ENCODE measurements at regions not wholly inside any gene's neighbourhood (a gene's known extent, or its start where the extent isn't known, plus 50 kb on each side); places are given as distances from the start of the nearest gene placed in this dataset.

- H3K4me2 ChIP-seq, result no peak overlapping the region
- H3K27me3 ChIP-seq, result no peaks in the 10 kb centered on the region
- no peaks in the 10 kb centered on the region for H3K79me2 ChIP-seq
- WGBS (ENCODE audit: low lambda C conversion rate, missing lambda C conversion rate), result 90% methylated on average over 6 of the region's 6 CpGs
- H2AFZ ChIP-seq, result no peak overlapping the region
- DNase-seq (ENCODE audit: low spot score), result no peak
- H3K9me2 ChIP-seq (replicated peaks; ENCODE audit: insufficient read depth), result no peaks in the 10 kb centered on the region
- H3K4me1 ChIP-seq (ENCODE audit: insufficient read depth), result no peaks in the 10 kb centered on the region
- H3K36me3 ChIP-seq (replicated peaks; ENCODE audit: insufficient read depth, low read depth), result no peaks in the 10 kb centered on the region
- H3K9me3 ChIP-seq (ENCODE audit: low read depth), result no peaks in the 10 kb centered on the region
- no peak overlapping the region for H3K27ac ChIP-seq
- H4K20me1 ChIP-seq (ENCODE audit: insufficient read depth, poor library complexity, severe bottlenecking), result no peaks in the 10 kb centered on the region
- H3K4me3 ChIP-seq, result no peak overlapping the region
- TF ChIP-seq EZH2 (IDR thresholded peaks at IDR 0.05; ENCODE audit: borderline replicate concordance), result no peak
- no peak for TF ChIP-seq EZH2phosphoT487 (IDR thresholded peaks at IDR 0.05; ENCODE audit: low read depth, severe bottlenecking, unreplicated experiment)
- TF ChIP-seq CTCF (IDR thresholded peaks at IDR 0.05; ENCODE audit: poor library complexity), result no peak
Observed at GRCh38 chr14:97975962-97976361, 1178.8 kb downstream of the VRK1 start.

- H3K9me3 ChIP-seq (ENCODE audit: low read depth), result no peaks in the 10 kb centered on the region
- H4K20me1 ChIP-seq (ENCODE audit: insufficient read depth, poor library complexity, severe bottlenecking), result no peaks in the 10 kb centered on the region
- TF ChIP-seq EZH2 (IDR thresholded peaks at IDR 0.05; ENCODE audit: borderline replicate concordance) (no peak), EZH2phosphoT487 (IDR thresholded peaks at IDR 0.05; ENCODE audit: low read depth, severe bottlenecking, unreplicated experiment) (no peak), CTCF (IDR thresholded peaks at IDR 0.05; ENCODE audit: poor library complexity) (no peak)
- no peaks in the 10 kb centered on the region for H3K27me3 ChIP-seq
- no peak overlapping the region for H3K27ac ChIP-seq
- H3K4me1 ChIP-seq (ENCODE audit: insufficient read depth), result no peaks in the 10 kb centered on the region
- no peaks in the 10 kb centered on the region for H3K79me2 ChIP-seq
- H3K36me3 ChIP-seq (replicated peaks; ENCODE audit: insufficient read depth, low read depth), result no peaks in the 10 kb centered on the region
- H3K4me3 ChIP-seq, result no peak overlapping the region
- peak; percentile 9 for DNase-seq (ENCODE audit: low spot score)
- no peaks in the 10 kb centered on the region for H3K9me2 ChIP-seq (replicated peaks; ENCODE audit: insufficient read depth)
- WGBS (ENCODE audit: low lambda C conversion rate, missing lambda C conversion rate), result 85% methylated on average over 6 of the region's 6 CpGs
- no peak overlapping the region for H3K4me2 ChIP-seq
- no peak overlapping the region for H2AFZ ChIP-seq
Observed at GRCh38 chr14:97976861-97977260, 1179.7 kb downstream of the VRK1 start.

DNA sequence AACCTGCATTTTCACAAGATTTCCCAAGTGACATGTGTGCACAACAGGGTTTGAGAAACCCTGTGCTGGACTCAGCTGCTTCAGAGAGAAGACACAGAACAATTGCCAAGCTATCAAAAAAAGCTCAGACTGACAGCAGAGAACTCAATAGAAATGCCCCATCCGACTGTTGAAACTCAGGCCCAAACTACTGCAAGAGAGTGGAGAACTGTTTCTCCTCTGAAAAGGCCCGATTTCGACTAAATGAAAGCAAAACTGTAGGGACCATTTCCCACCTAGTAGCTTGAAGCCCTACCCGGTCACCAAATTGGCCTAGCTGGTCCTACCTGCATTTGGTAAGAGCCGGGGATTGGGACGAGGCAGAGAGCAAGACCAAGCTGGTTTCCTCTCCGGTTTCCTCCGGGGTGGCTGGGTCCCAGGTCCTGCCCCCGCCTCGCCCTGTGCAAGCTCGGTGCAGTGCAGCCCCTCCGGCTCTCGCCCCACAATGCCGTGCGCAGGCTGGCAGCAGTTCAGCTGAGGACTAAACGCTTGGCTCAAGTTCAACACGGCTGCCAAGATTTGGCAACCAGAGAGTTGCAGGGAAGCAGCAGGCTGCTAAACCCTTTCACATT is 1180.6 kb downstream of the VRK1 start:
- Histone ChIP-seq H2AFZ (no peak overlapping the region), H3K4me3 (no peak overlapping the region), H3K4me2 (peak overlapping the region; percentile 67)

More for the DNA sequence above, 1180.6 kb downstream of the VRK1 start:
- Histone ChIP-seq H3K4me1 (ENCODE audit: insufficient read depth) (no peaks in the 10 kb centered on the region), H3K79me2 (no peaks in the 10 kb centered on the region), H3K9me3 (ENCODE audit: low read depth) (no peaks in the 10 kb centered on the region), H3K27ac (peak overlapping the region; percentile 35), H4K20me1 (ENCODE audit: insufficient read depth, poor library complexity, severe bottlenecking) (no peaks in the 10 kb centered on the region), H3K36me3 (replicated peaks; ENCODE audit: insufficient read depth, low read depth) (no peaks in the 10 kb centered on the region), H3K9me2 (replicated peaks; ENCODE audit: insufficient read depth) (no peaks in the 10 kb centered on the region), H3K27me3 (no peaks in the 10 kb centered on the region)
- 80% methylated on average over 17 of the region's 17 CpGs for WGBS (ENCODE audit: low lambda C conversion rate, missing lambda C conversion rate)
- DNase-seq (ENCODE audit: low spot score), result peak; percentile 57
- no peak for TF ChIP-seq EZH2phosphoT487 (IDR thresholded peaks at IDR 0.05; ENCODE audit: low read depth, severe bottlenecking, unreplicated experiment)
- TF ChIP-seq CTCF (IDR thresholded peaks at IDR 0.05; ENCODE audit: poor library complexity), result no peak
- TF ChIP-seq EZH2 (IDR thresholded peaks at IDR 0.05; ENCODE audit: borderline replicate concordance), result no peak
